ENCODE measurements at regions not wholly inside any gene's neighbourhood (a gene's known extent, or its start where the extent isn't known, plus 50 kb on each side); places are given as distances from the start of the nearest gene placed in this dataset.
"Not testable (repeated sequence)": the region's sequence is repeated elsewhere in the genome, so short reads cannot be mapped to it uniquely, and the experiment has no call there.

DNA sequence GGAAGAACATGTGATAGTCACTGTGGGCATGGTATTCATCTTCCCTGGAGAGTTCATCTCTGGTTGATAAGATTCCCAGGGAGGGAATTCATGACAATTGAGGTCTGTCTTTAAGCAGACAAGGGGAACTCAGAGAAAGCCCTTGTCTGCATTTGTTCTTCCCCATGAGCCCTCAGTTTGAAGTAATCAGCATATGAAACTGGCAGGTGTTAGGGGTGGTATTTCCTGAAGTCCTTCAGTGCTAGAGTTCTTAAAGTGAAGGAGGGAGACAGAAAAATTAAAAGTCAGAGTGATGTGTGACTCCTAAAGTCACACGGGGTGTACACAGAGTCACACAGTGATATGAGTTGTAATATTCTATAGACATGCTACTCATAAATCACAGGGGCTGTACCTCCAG lies 60.6 kb upstream of the SYK start:
- DNase-seq (ENCODE audit: low read depth) = no peak

DNA sequence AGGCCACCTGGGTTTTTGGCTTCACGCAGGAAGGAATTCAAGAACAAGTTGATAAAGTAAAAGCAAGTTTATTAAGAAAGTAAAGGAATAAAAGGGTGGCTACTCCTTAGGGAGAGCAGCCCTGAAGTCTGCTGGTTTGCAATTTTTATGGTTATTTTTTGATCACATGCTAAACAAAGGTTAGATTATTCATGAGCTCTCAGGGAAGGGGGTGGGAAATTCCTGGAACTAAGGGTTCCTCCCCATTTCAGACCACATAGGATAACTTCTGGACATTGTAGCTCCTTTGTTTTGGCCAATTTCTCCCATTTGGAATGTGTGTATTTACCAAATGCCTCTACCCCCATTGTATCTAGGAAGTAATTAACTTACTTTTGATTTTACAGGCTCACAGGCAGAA lies 63.9 kb upstream of the SYK start:
- no peak for DNase-seq (ENCODE audit: low read depth)

DNA sequence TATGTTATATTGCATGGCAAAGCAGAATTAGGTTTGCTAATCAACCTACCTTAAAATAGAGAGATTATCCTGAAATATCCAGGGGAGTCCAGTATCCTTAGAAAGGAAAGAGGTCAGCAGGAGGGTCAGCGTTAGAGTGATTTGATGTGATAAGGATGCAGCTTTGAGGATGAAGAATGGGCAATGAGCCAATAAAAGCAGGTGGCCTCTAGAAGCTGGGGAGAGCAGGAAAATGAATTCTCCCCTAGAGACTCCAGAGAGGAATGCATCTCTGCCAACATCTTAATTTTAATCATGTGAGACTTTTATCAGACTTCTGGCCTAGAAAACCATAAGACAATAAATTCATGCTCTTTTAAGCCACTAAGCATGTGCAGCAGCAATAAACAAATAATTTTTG lies 65.7 kb upstream of the SYK start:
- DNase-seq (ENCODE audit: low read depth) = no peak

DNA sequence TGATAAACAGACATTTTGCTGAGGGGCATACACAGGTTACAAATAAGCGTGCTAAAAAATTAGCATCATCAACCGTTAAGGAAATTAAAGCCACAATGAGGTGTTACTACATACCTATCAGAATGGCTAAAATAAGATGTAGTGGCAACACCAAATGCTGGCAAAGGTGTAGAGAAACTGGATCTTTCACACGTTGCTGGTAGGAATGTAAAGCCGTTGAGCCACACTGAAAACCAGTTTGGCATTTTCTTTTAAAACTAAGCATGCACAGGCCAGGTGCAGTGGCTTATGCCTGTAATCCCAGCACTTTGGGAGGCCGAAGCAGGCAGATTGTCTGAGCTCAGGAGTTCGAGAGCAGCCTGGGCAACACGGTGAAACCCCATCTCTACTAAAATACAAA lies 67.0 kb upstream of the SYK start:
- no peak for DNase-seq (ENCODE audit: low read depth)

DNA sequence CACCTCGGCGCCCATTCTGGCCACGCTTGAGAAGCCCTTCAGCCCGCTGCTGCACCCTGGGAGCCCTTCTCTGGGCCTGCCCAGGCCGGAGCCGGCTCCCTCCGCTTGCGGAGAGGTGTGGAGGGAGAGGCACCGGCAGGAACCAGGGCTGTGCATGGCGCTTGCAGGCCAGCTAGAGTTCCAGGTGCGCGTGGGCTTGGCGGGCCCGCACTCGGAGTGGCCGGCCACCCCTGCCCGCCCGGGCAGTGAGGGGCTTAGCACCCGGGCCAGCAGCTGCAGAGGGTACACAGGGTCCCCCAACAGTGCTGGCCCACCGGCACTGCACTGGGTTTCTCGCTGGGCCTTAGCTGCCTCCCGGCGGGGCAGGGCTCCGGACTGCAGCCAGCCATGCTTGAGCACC lies 72.3 kb upstream of the SYK start:
- DNase-seq (ENCODE audit: low read depth) = no peak

DNA sequence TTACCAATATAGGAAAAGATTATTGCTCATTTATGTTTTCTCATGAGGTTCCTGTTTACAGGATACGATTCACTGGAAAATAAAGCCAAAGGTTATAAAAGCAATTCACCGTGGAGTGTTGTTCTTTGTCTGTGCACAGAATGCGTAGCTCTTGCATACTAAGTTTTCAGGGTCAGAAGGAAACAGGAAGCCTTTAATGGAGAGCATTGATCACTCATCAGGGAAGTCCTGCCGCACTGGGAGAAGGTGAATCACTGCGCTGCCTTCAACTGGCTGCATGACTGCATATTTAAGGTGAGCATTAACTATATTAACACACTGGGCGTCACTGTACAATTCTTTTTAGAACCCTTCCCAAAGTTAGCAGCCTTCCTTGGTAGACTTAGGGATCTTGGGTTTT lies 74.1 kb upstream of the SYK start:
- DNase-seq (ENCODE audit: low read depth) = no peak

DNA sequence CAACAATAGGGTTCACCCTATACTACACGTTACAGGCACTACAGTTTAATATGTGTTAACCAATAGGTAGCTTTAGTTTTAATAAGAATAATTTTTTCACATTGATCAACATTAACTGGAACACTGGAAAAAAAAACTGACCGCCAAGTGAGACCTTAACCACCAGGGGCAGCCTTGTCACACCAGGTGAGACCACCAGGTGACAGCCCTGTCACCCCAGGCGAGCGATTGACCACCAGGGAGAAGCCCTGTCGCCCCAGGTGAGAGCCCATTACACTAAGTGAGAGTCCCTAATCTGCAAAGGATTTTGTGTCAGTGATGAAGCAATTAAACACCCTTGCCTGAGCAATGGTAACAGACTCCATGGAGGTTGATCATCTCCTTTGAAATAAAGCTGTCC lies 75.4 kb upstream of the SYK start:
- DNase-seq (ENCODE audit: low read depth) = no peak

DNA sequence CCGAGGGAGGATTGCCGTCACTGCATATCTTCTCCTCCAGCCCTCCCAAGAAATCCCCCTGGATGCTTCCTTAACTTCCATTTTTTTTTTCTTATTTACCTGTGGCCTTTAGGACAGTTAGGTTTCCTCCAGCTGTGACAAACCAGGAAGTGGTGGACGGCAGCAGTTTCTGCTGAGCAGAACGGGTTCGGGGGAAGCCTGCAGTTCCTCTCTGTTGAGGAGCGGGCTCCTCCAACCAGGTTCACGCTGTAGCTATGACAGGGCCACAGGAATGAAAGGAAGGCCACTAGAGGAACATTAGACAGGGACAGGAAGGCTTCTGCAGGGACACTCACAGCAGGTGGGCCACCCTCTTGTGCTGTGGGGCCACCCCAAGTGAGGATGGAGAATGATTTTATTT lies 76.7 kb upstream of the SYK start:
- no peak for DNase-seq (ENCODE audit: low read depth)

DNA sequence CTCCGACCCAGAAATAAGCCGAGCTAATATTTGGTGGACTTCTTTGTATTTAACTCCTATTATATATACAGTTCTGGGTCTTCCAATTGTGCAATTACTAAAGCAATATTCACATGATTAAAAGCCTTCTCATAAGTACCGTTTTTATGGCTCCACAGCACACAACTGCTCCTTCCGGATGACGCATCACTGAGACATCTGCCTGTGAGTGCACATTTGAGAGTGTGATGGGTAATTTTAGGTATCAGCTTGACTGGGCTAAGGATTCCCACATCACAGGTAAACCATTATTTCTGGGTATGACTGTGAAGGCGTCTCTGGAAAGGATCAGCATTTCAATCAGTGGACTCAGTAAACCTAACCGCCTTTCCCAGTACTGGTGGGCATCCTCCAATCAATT lies 77.5 kb upstream of the SYK start:
- peak; percentile 5 for DNase-seq (ENCODE audit: low read depth)

DNA sequence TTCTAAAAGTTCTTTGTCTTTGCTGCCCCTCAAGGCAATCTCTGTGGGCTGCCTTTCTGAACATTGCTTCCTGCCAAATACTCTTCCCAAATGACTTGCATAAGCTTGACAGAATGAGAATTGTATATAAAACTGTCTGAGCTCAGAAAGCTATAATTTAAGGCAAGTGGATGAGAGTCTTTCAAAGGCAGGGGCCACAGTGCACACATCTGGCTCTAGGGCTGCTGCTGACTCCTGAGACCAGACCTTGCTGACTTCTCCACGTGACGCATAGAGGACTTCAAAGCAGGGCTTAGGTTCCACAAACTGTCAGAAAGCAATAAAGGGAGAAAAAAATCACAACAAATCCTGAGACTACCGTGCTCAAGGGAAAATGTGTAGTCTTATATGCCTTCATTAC lies 79.4 kb upstream of the DIRAS2 start:
- no peak for DNase-seq (ENCODE audit: low read depth)

DNA sequence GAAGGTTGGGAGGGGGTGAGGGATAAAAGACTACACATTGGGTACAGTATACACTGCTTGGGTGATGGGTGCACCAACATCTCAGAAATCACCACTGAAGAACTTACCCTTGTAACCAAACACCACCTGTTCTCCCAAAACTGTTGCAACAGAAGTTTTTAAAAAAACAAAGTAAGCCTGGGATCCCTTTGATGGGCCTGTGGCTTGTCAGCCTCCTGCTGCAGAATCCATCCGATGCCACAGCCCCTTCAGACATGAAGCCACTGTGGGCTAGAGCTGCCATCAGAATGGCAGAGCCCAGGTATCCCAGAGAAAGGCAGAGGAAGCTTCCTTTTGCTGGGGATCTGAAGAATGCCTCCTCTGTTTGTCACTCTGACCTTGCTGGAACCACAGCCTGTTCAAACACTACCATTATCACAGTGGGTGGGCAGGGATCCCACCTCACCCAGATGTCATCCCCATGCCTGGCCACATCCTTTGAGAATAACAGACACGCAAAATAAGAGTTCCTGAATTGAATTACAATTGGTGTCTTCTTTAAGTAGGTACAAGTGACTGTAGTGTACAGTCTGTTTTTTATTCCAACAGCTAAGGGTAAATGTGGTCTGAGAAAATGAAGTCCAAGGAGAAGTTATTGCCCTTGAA lies 78.1 kb upstream of the DIRAS2 start:
- DNase-seq (ENCODE audit: low read depth) = no peak

DNA sequence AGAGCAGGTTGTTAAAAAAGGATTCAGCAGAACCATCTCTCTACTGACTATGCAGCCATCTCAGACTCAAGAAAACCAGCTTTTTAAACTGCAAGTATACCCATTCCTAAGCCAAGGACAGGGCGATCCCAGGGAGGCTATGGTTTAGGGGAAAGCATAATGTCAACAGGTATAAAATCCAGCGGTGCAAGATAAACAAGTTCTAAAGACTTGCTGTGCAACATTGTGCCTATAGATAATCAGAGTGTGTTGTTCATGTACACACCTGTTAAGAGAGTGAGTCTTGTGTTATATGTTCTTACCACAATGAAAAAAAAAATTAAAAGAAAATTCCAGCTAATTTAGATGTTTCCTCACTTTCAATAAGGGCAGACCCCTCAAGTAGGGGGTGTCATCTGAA lies 63.6 kb upstream of the DIRAS2 start:
- DNase-seq (ENCODE audit: low read depth) = no peak

DNA sequence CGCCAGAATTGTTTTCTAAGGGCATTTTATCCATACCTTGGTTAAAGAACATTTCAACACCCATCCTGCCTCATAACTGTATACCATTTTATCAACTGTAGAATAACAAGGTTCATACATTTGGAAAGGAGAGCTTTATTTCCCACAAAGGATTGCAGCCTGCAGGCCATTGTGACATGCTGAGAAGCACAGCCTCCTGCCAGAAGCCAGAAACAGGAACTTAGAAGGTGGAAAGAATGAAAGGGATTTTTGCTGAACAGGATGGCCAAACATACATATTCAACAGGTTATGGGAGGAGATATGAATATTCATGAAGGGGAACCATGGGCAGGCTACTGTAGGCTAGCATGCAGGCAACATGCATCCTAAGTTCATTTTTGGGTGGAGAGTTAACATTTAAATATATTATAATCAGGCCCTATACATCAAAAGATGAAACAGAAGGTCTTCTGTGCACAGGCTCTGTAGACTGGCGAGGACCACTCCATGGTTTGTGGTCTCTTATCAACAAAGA lies 59.9 kb upstream of the DIRAS2 start:
- no peak for DNase-seq (ENCODE audit: low read depth)

DNA sequence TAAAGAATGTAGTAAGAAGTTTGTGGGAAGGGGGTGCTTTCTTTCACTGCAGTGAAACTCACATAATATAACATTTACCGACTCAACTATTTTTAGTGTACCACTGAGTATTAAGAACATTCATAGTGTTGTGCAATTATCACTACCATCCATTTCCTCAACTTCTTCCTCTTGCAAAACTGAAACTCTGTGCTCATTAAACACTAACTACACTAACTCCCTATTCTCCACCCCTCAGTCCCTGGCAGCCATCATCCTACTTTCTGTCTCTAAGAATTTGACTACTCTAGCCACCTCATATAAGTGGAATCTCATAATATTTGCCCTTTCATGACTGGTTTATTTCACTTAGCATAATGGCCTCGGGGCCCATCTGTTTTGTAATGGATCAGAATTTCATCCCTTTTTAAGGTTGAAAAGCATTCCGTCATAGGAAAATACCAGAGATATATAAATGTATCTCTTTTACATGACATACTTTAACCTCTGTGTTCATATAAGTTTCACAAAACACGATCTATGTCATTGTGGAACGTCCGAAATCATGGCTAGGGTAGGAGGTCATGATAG lies 56.3 kb upstream of the DIRAS2 start:
- no peak for DNase-seq (ENCODE audit: low read depth)

DNA sequence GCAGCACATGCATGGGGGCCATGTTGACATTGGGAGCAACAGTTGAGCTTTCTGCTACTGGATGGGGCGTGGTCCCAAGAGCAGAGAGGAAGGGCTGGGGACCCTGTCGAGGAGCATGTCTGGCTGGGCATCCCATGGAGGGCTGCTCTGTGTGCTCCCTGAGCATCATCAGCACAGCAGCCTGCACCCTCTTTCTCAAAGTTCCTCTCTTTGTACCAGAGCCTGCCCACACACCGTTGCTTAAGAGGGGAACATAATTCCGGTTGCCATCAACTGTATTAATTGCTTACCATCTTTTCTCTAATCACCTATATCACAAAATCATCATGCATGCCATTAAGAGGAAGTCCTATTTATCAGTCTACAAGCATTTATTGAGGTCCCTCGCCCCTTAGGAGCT lies 55.2 kb upstream of the DIRAS2 start:
- DNase-seq (ENCODE audit: low read depth) = no peak

DNA sequence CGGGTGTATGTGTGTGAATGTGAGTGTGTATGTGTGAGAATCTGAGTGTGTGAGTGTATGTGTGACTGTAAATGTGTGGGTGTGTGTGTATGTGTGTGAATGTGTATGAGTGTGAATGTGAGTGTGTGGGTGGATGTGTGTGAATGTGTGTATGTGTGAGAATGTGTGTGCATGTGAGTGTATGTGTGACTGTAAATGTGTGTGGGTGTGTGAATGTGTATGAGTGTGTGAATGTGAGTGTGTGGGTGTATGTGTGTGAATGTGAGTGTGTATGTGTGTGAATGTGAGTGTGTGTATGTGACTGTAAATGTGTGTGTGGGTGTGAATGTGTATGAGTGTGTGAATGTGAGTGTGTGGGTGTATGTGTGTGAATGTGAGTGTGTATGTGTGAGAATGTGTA lies 51.6 kb upstream of the DIRAS2 start:
- DNase-seq (ENCODE audit: low read depth) = not testable (repeated sequence)

Measured in ELR (cell line).